SH-SY5Y (cell line): ENCODE measurements at regions not wholly inside any gene's neighbourhood (a gene's known extent, or its start where the extent isn't known, plus 50 kb on each side); places are given as distances from the start of the nearest gene placed in this dataset.

Experiments
- GATA2 ChIP-seq: IDR thresholded peaks from 2 replicates; pipeline ENCODE4 v1.6.1; 2011; ENCODE audit warnings: mild to moderate bottlenecking, low read depth, low read length
- GATA3 ChIP-seq: IDR thresholded peaks from 2 replicates; pipeline ENCODE4 v1.6.1; 2011; ENCODE audit warnings: low read depth, mild to moderate bottlenecking, low read length, moderate library complexity

DNA sequence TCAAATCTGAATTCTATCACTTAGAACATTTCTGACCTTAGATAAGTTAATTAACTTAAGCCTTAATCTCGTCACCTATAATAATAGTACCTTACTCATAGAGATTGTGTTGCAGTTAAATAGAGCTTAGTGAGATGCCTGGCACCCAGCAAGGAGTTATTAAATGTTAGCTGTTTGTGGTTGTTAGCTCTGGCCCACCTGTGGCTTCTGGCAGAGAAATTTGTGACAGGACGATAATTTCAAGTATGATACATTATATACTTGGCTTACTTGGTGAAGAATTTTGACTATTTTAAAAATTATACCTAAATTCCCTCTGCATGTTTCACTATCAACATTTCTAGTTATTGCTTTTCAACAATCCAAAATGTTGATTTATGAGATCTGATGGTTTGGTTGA, 102.9 kb upstream of the CEP162 start:
- TF ChIP-seq GATA3: no peak
- TF ChIP-seq GATA2: no peak
